ENCODE measurements at regions not wholly inside any gene's neighbourhood (a gene's known extent, or its start where the extent isn't known, plus 50 kb on each side); places are given as distances from the start of the nearest gene placed in this dataset.

DNA sequence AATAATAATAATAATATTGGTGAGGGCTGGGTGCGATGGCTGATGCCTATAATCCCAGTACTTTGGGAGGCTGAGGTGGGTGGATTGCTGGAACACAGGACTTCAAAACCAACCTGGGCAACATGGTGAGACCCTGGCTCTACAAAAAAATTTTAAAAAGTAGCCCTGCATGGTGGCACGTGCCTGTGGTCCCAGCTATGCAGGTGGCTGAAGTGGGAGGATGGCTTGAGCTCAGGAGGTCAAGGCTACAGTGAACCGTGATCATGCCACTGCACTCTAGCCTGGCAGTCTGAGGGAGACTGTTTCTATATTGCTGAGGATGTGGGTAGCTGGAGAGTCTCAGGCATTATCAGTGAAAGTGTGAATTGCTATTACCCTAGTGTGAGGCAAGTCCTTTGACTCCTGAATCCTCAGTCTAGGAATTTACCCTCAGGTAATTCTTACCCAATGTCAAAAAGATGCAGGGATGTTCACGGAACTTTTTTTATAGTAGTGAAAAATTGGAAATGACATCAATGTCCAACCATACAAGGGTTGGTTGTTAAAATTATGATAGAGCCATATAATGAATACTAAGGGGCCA lies 61.8 kb upstream of the RPL11 start:
- TF ChIP-seq CTCF (IDR thresholded peaks at IDR 0.05; ENCODE audit: borderline replicate concordance, extremely low read depth, low read length, poor library complexity, severe bottlenecking) (no peak), EZH2 (IDR thresholded peaks at IDR 0.05; ENCODE audit: borderline replicate concordance, low read depth, low read length, severe bottlenecking) (no peak)
